Activated gamma-delta T cell treated with anti-CD3 and anti-CD28 coated beads, Interleukin-2, amount 50 U/mL, for 16 hours (primary cell): ENCODE measurements at regions not wholly inside any gene's neighbourhood (a gene's known extent, or its start where the extent isn't known, plus 50 kb on each side); places are given as distances from the start of the nearest gene placed in this dataset.

ENCODE experiments used
- DNase-seq: peaks from one replicate; pipeline ENCODE4 v3.0.0-alpha.2; 2020; ENCODE audit warnings: low read depth

GRCh38 chr2:226680719-226681118 lies 118.9 kb downstream of the IRS1 start:
- DNase-seq, result no peak

- DNase-seq, result no peak
Observed at GRCh38 chr2:226679389-226680065, 120.1 kb downstream of the IRS1 start.

- DNase-seq, result no peak
Observed at GRCh38 chr2:226678422-226678821, 121.2 kb downstream of the IRS1 start.

GRCh38 chr2:226677080-226677479 lies 122.5 kb downstream of the IRS1 start:
- DNase-seq, result no peak

DNA sequence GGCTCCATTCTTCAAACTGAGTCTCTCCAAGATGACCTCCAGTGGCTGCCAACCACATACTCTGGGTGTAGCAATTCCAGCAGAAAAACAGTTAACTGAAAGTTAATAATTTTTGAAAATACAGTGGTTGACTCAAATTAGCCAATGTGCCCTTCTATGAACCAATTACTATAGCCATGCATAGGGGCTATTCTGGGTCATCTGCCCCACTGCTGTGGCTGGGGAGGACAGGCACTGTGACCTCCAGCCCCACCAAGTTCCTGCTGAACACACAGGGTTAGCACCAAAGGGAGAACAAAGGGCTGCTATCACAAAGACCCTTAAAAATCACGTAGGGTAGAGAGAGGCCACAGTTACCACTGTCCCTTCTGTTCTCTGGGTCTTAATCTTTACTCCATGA lies 123.0 kb downstream of the IRS1 start:
- no peak for DNase-seq

GRCh38 chr2:226674123-226674522 lies 125.5 kb downstream of the IRS1 start:
- DNase-seq, result no peak

DNA sequence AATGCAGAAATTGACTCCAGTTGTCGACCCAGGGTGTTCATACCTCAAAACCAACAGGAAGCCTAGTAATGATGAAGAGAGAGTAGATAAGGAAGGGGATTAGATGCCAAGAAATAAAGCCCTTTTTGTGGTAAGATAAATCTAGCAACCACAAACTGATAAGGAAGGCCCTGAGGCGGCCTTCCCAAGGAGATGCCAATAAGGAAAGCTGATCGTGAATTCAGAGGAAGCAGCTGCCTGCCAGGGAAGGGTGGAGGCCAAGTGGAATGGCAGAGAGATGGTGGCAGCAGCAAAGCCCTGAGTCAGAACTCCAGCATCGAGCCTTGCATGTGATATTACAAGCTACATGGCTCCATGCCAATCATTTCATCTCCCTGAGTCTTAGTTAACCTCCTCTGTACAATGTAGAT lies 126.3 kb downstream of the IRS1 start:
- no peak for DNase-seq

DNA sequence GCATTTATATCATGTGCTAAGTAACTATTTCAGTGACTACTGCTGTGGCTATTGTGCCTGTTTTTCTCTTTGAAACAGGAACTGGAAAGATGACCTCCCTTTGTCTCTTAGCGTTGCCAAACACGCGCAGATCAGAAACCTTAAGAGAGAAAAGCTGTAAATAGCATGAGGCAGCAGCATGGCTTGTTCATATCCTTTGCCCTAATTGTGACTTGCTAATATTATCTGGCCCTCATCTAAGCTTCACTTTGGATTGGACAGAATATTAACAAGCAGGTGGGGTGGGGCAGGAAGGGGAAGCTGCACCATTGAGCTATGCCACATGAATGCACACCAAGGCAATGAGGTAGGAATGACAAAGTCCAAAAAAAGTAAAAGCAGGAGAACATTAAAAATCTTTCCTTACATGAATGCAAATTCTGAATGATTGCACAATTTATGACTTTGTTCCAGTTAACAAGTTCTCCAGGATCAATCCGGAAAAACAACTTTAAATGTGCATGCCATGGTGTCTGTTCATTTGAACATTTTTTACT lies 128.4 kb downstream of the IRS1 start:
- DNase-seq, result no peak

DNA sequence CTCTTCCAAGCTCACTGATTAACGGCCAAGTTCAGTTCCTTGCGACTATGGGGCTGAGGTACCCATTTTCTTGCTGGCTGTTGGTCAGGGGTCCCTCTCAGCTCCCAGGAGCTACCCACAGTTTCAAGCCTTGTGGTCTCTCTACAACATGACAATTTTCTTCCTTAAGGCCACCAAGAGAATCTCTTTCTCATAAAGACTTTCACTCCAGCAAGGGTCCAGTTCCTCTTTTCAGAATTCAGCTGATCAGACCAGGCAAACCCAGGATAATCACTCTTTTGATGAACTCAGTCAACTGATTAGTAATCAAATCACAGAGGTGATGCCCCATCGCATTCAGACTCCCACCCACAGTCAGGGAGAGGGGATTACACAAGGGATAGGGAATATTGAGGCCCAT lies 129.7 kb downstream of the IRS1 start:
- DNase-seq, result no peak

DNA sequence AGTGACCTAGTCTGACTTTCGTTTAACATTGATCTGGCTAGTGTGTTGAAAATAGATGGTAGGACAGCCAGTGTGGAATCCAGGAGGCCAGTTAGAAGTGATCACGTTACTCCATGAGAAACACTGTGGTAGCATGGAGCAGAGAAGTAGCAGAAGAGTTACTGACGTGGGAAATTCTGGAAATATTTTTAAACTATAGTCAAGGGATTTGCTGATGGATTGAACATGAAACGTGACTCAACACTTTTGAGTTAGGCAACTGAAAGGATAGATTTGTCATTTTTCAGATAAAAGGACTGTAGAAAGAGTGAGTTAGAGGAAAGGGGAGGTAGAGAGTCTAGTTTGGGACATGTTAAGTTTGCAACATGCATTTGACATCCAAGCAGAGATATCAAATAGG lies 130.4 kb downstream of the IRS1 start:
- no peak for DNase-seq

DNA sequence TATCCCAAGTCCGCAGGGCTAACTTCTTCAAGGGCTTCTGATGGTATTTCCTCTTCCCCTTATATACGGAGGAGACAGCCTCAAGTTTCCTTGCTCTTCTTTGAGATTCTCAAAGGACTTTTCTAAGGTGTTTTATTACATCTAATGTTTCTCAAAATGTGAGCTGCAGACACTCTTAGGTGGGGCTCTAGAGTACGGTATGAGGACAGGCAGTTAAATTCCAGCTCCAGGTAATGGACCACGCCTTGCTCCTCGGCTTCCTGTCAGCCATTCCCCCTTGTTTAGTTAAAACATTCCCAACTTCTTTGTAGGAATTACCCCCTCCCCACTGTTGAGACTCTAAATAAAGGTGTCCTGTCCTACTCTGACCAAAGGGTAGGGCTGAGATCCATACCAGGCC lies 131.9 kb downstream of the IRS1 start:
- DNase-seq, result no peak

- no peak for DNase-seq
Observed at GRCh38 chr2:226665306-226665831, 134.3 kb downstream of the IRS1 start.

DNA sequence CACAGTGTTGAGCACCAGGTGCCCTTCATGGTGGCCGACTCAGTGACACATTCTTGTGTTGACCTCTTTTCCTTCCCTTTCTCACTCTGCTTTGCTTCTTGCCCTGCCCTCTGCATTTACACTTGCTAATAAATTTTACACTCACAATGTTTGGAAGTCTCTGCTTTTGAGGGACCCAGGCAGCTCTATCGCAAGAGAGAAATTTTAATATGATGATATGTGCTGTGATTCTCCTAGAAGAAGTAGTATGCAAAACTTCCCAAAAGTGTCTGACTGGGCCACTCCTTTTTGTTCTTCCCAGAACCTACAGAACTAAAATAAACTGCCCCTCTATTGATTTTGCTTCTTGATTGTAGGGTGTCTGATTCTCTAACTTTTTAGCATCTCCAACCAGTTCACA lies 135.0 kb downstream of the IRS1 start:
- DNase-seq, result no peak

- no peak for DNase-seq
Observed at GRCh38 chr2:226664140-226664539, 135.5 kb downstream of the IRS1 start.

DNA sequence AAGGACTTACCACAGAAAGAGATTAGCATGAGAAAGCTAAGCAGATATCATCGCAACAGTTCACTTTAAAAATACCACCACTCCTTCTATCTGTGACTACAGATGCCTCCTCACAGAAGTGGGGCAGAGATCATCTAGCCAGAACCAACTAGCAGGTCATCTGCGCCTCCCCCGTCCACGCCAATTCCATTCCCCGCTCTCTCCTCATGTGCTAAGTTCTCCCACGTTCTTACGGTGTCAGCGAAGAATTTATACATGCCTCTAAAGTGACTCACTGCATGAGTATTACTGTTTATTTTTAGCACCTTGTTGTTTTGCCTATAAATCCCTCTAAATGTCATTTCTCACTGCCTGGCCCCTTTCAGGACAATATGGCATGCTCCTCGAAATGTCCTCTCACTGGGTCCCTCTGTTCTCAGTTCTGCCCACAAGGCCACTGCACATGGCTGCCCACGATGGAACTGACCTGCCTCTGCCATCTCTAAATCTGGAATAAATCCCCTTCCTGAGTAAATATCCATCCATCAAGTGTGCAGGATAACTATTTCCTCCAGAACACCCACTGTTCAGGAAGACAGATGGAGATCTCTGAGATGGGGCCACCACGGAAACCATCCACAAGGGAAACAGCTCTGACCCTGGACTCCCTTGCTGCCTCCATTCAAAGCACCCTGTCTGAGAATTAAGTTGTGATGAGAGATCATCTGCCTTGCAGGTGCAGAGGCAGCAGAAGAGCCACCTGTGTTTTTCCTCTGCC lies 137.7 kb downstream of the IRS1 start:
- no peak for DNase-seq

DNA sequence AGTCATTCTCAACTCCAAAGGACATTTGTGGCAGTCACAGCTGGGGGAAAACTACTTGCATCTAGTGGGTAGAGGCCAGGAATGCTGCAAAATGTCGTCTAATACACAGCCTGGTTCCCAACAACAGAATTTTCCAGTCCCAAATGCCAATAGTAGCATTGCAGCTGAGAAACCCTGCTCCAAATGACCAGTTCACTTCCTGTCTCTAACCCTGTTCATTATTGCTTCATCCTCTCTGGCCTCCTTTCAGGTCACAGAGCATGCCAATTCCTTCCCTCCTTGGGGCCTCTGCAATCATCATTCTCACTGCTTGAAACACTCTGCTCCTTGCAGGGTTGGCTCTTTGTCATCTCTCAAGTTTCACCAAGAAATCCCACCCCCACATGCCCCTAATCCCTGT lies 139.1 kb downstream of the IRS1 start:
- DNase-seq, result no peak

DNA sequence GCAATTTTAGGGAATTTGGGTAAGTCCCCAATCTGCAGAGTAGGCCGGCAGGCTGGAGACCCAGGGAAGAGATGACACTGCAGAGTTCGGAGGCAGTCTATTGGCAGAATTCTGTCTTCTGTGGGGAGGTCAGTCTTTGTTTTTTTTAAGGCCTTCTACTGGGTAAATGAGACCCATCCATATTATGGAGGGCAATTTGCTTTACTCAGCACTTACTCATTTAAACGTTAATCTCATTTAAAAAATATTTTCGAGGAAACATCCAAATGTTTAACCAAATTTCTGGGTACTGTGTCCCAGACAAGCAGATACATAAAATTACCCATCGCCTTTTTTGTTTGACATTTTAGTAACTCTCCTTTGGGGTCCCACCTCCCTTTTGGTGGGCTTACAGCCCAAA lies 139.5 kb downstream of the IRS1 start:
- DNase-seq, result no peak

GRCh38 chr2:226659410-226659809 lies 140.2 kb downstream of the IRS1 start:
- no peak for DNase-seq

DNA sequence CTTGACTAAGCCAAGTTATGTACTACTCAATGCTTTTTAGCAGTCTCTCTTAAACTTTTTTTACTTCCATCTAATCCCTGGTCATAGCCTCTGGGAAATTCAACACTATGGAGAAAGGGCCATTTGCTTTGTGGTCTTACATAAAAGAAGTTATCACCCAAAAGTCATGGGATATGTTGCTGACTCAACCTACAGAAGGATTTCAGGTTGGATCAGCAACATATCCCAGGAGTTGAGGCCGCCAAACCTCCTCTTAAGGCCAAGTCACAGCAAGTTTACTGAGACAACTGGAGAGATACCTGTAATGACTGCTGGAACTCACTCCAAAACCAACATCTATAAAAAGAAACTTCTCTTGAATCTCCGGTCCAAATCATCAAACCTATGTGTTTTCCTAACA lies 141.1 kb downstream of the IRS1 start:
- no peak for DNase-seq

GRCh38 chr2:226657340-226658053 lies 142.1 kb downstream of the IRS1 start:
- DNase-seq, result no peak

DNA sequence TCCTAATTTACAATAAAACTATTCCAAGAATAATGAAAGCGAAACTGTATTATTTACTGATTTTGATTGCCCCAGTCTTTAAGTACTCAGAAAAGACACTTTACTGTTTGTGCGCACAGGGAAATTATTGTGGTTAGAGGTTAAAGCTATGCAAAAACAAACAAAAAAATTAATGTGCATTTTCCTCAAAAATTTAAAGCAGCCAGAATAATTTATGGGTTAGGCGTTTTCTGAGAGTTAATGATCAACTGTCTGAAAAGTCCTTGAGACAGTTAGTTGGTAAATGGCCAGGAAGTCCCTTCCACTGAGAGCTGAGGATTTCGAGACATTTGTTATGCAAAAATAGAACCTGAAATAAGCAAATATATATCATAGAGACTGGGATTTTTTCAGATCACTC lies 143.3 kb downstream of the IRS1 start:
- no peak for DNase-seq

DNA sequence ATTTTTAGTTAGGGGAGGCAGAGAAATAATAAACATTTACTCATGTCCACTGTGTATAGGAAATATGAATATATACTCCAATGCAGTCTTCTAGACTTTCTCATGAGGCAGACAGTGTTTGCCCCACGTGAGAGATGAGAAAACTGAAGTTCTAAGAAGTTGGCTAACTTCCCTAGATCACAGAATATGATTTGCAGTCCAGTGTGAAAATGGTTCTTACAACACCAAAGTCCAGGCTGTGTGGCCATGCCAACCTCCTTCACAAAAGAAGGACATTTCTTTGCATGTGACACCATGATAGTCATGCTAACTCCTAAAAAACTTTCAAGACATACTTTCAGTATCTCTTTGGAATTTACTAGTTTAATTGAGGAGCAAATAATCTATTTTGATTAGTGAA lies 143.7 kb downstream of the IRS1 start:
- DNase-seq, result no peak
